WTC11 (cell line): ENCODE measurements at regions not wholly inside any gene's neighbourhood (a gene's known extent, or its start where the extent isn't known, plus 50 kb on each side); places are given as distances from the start of the nearest gene placed in this dataset.

Experiments
- ATAC-seq: fragments of 200-7000 bp; cut with Tn5 transposase; 2 replicates; pipeline ENCODE4 v1.10.0; 2021; ENCODE audit warnings: mild to moderate bottlenecking, moderate library complexity
- CTCF ChIA-PET: fragments of 300-600 bp; sonication (Branson Sonifier 250); formaldehyde crosslinking; loops from one replicate; lab custom pipeline; 2021; ENCODE audit warnings: antibody characterized with exemption; lab: Charles Lee
- POLR2A ChIA-PET: fragments of 350-600 bp; sonication (Branson Sonifier 250); formaldehyde crosslinking; loops from one replicate; lab custom pipeline; 2021; ENCODE audit warnings: antibody characterized with exemption; lab: Charles Lee
- DNase-seq: peaks from one replicate; pipeline ENCODE4 v3.0.0; 2021; ENCODE audit warnings: low spot score
- H3K27ac Mint-ChIP-seq: 2 replicates; pipeline ENCODE4 v1.8.0; 2021; ENCODE audit warnings: mixed read lengths
- H3K27me3 Mint-ChIP-seq: 2 replicates; pipeline ENCODE4 v1.8.0; 2021; ENCODE audit warnings: low read depth, mild to moderate bottlenecking, moderate library complexity, mixed read lengths
- H3K36me3 Mint-ChIP-seq: 2 replicates; pipeline ENCODE4 v1.8.0; 2021; ENCODE audit warnings: mixed read lengths
- H3K4me1 Mint-ChIP-seq: 2 replicates; pipeline ENCODE4 v1.8.0; 2022; ENCODE audit warnings: mixed read lengths
- H3K4me3 Mint-ChIP-seq: 2 replicates; pipeline ENCODE4 v1.8.0; 2021; ENCODE audit warnings: mild to moderate bottlenecking, moderate library complexity, mixed read lengths
- H3K9me3 Mint-ChIP-seq: 2 replicates; pipeline ENCODE4 v1.8.0; 2021; ENCODE audit warnings: mixed read lengths
- ATF1 ChIP-seq: sonication (generic); formaldehyde crosslinking; IDR thresholded peaks from 2 replicates; pipeline ENCODE4 v1.8.1; 2023; ENCODE audit warnings: mild to moderate bottlenecking, moderate library complexity, missing genetic modification reagents
- CBFB ChIP-seq: sonication (generic); formaldehyde crosslinking; IDR thresholded peaks from 2 replicates; pipeline ENCODE4 v1.8.1; 2022; ENCODE audit warnings: mild to moderate bottlenecking, low read depth, missing genetic modification reagents
- GTF2I ChIP-seq: fragments of 250-450 bp; sonication (Bioruptor Pico); conservative IDR thresholded peaks from 2 replicates; pipeline ENCODE4 v1.4.0; 2021; ENCODE audit warnings: mild to moderate bottlenecking
- KAT7 ChIP-seq: sonication (generic); formaldehyde crosslinking; IDR thresholded peaks from 2 replicates; pipeline ENCODE4 v1.8.1; 2023; ENCODE audit warnings: missing genetic modification reagents, mild to moderate bottlenecking, borderline replicate concordance
- MAX ChIP-seq: sonication (generic); formaldehyde crosslinking; IDR thresholded peaks from 2 replicates; pipeline ENCODE4 v1.8.0; 2022; ENCODE audit warnings: mild to moderate bottlenecking, missing genetic modification reagents
- MLX ChIP-seq: sonication (generic); formaldehyde crosslinking; IDR thresholded peaks from 2 replicates; pipeline ENCODE4 v1.8.1; 2023; ENCODE audit warnings: mild to moderate bottlenecking, missing genetic modification reagents, moderate library complexity
- NFE2L1 ChIP-seq: sonication (generic); formaldehyde crosslinking; IDR thresholded peaks from 2 replicates; pipeline ENCODE4 v1.8.1; 2023; ENCODE audit warnings: missing genetic modification reagents
- OVOL2 ChIP-seq: fragments of 250-450 bp; sonication (Bioruptor Pico); IDR thresholded peaks from 2 replicates; pipeline ENCODE4 v1.9.0; 2021; ENCODE audit warnings: mild to moderate bottlenecking, borderline replicate concordance
- PRDM15 ChIP-seq: sonication (generic); formaldehyde crosslinking; IDR thresholded peaks from 2 replicates; pipeline ENCODE4 v1.8.0; 2022; ENCODE audit warnings: missing genetic modification reagents
- ZNF281 ChIP-seq: sonication (generic); formaldehyde crosslinking; IDR thresholded peaks from 2 replicates; pipeline ENCODE4 v1.8.0; 2023; ENCODE audit warnings: mild to moderate bottlenecking, missing genetic modification reagents
- ZNF416 ChIP-seq: fragments of 250-450 bp; sonication (Bioruptor Pico); IDR thresholded peaks from 2 replicates; pipeline ENCODE4 v1.9.0; 2021; ENCODE audit warnings: mild to moderate bottlenecking, inconsistent platforms
- ZNF423 ChIP-seq: fragments of 250-450 bp; sonication (Bioruptor Pico); IDR thresholded peaks from 2 replicates; pipeline ENCODE4 v2.1.2; 2022; ENCODE audit warnings: mild to moderate bottlenecking, moderate library complexity
- ZNF425 ChIP-seq: fragments of 250-450 bp; sonication (Bioruptor Pico); conservative IDR thresholded peaks from 2 replicates; pipeline ENCODE4 v1.9.0; 2021; ENCODE audit warnings: mild to moderate bottlenecking

GRCh38 chr18:56003720-56004088 is 415.7 kb upstream of the TCF4 start:
- Mint-ChIP-seq H3K27ac (no peak overlapping the region), H3K36me3 (no peaks in the 10 kb centered on the region), H3K9me3 (no peaks in the 10 kb centered on the region), H3K4me3 (no peak overlapping the region), H3K4me1 (peaks cover 15% of the 10 kb centered on the region)
- DNase-seq: no peak
- no peak for TF ChIP-seq ZNF281
- no peak for TF ChIP-seq OVOL2 (CRISPR knock-in tag)
- TF ChIP-seq MLX: no peak
- TF ChIP-seq, all 79 proteins: peak for 0
- CTCF ChIA-PET: no interaction called here
- H3K27me3 Mint-ChIP-seq: no peaks in the 10 kb centered on the region
- no peak for ATAC-seq
- POLR2A ChIA-PET: no interaction called here

- peaks cover 19% of the 10 kb centered on the region for H3K4me1 Mint-ChIP-seq
- no peak overlapping the region for H3K4me3 Mint-ChIP-seq
- DNase-seq (no peak), ATAC-seq (no peak; the same call in 1 of the 2 replicates)
- TF ChIP-seq NFE2L1 (CRISPR knock-in tag): no peak
- no peak for TF ChIP-seq PRDM15 (CRISPR knock-in tag)
- no peak for TF ChIP-seq MAX (CRISPR knock-in tag)
- no peak for TF ChIP-seq ZNF423 (CRISPR knock-in tag)
- TF ChIP-seq ATF1 (CRISPR knock-in tag): no peak
- no peak for TF ChIP-seq GTF2I
- no peak for TF ChIP-seq KAT7
- no peak for TF ChIP-seq ZNF416
- TF ChIP-seq CBFB (CRISPR knock-in tag): no peak
- TF ChIP-seq MLX: no peak
- no peak for TF ChIP-seq ZNF425 (CRISPR knock-in tag)
- H3K9me3 Mint-ChIP-seq: no peaks in the 10 kb centered on the region
- no peaks in the 10 kb centered on the region for H3K36me3 Mint-ChIP-seq
- no peak overlapping the region for H3K27ac Mint-ChIP-seq
- no peaks in the 10 kb centered on the region for H3K27me3 Mint-ChIP-seq
- POLR2A ChIA-PET: no interaction called here
- CTCF ChIA-PET: no interaction called here
Measured at GRCh38 chr18:56003009-56003719, 415.2 kb upstream of the TCF4 start.
